ENCODE measurements at regions not wholly inside any gene's neighbourhood (a gene's known extent, or its start where the extent isn't known, plus 50 kb on each side); places are given as distances from the start of the nearest gene placed in this dataset.

- Histone ChIP-seq H3K4me1 (ENCODE audit: control insufficient read depth, insufficient read depth, low read length) (peaks cover 4% of the 10 kb centered on the region), H4K20me1 (ENCODE audit: insufficient read depth, low read length) (no peaks in the 10 kb centered on the region), H2AFZ (replicated peaks; ENCODE audit: low read length, poor library complexity) (no peak overlapping the region), H2AK5ac (ENCODE audit: low read depth, low read length) (no peak overlapping the region), H3K23ac (ENCODE audit: low read depth, low read length) (no peak overlapping the region), H3K14ac (replicated peaks; ENCODE audit: low read depth, low read length) (no peak overlapping the region), H2BK5ac (ENCODE audit: low read depth, low read length, poor library complexity, severe bottlenecking) (no peak overlapping the region), H3K9me1 (ENCODE audit: insufficient read depth, low read length) (no peaks in the 10 kb centered on the region), H3K27me3 (ENCODE audit: control insufficient read depth, insufficient read depth, low read length) (no peaks in the 10 kb centered on the region), H3K4me3 (ENCODE audit: insufficient read depth, low read depth, low read length) (no peak overlapping the region), H3K36me3 (ENCODE audit: control insufficient read depth, insufficient read depth, low read length) (no peaks in the 10 kb centered on the region), H3K4me2 (ENCODE audit: low read depth, low read length) (no peak overlapping the region; the same call in 1 of the 2 replicates), H3K18ac (ENCODE audit: low read depth, low read length) (no peak overlapping the region), H4K5ac (ENCODE audit: low read depth, low read length) (no peak overlapping the region), H2AK9ac (replicated peaks; ENCODE audit: low read depth, low read length, poor library complexity) (no peak overlapping the region), H3K4ac (ENCODE audit: low read depth, low read length) (no peak overlapping the region), H3K56ac (ENCODE audit: extremely low read depth, insufficient read depth, low read length) (no peak overlapping the region), H2BK20ac (ENCODE audit: low read depth, low read length) (no peak overlapping the region), H2BK120ac (ENCODE audit: low read depth, low read length) (no peak overlapping the region), H4K8ac (ENCODE audit: low read depth in 2 of 2, low read length in 2 of 2) (no peak overlapping the region), H3K27ac (ENCODE audit: insufficient read depth, low read length) (no peak overlapping the region), H2BK15ac (ENCODE audit: low read depth, low read length) (no peak overlapping the region), H3K9ac (ENCODE audit: low read depth, low read length) (no peak overlapping the region), H3K79me1 (ENCODE audit: low read depth in 1 of 2, low read length in 2 of 2) (no peaks in the 10 kb centered on the region), H4K91ac (ENCODE audit: insufficient read depth, low read depth, low read length) (no peak overlapping the region), H3K9me3 (ENCODE audit: control insufficient read depth, insufficient read depth, low read length) (no peaks in the 10 kb centered on the region)
- no peak for TF ChIP-seq FOS (IDR thresholded peaks at IDR 0.05; ENCODE audit: low read depth, low read length)
- no peak for TF ChIP-seq CTCF (conservative IDR thresholded peaks at IDR 0.05; ENCODE audit: low read depth, low read length)
- in situ Hi-C loops (cut with MboI; ENCODE audit: low sequenced_read_pairs) (no loop called here), dilution Hi-C loops (cut with HindIII; ENCODE audit: low sequenced_read_pairs, unreplicated experiment) (no loop called here), intact Hi-C loops (cut with micrococcal nuclease) (no loop called here)
- ChIA-PET CTCF (no interaction called here), POLR2A (ENCODE audit: unreplicated experiment) (no interaction called here)
- 25% methylated on average over 4 of the region's 10 CpGs; no CpG with 5 or more reads in 1 of the 2 experiments for WGBS, 2 experiments (ENCODE audit: extremely low coverage in 2 of 2, insufficient read length in 1 of 2)
- no peak; the same call in 1 of the 2 replicates for ATAC-seq (ENCODE audit: low read depth)
- DNase-seq, result no peak
- BruUV-seq (replicated peaks), result no TSS peak
Measured at GRCh38 chr18:25795213-25795612, 295.2 kb downstream of the SS18 start.

Data from IMR-90 (cell line).